Mesendoderm (in vitro differentiated cells): ENCODE measurements at regions not wholly inside any gene's neighbourhood (a gene's known extent, or its start where the extent isn't known, plus 50 kb on each side); places are given as distances from the start of the nearest gene placed in this dataset.

ENCODE experiments used
- DNase-seq: peaks from one replicate; pipeline ENCODE4 v3.0.0; 2013
- H2AK5ac ChIP-seq: 2 replicates; pipeline ENCODE4 v1.6.1; 2013; ENCODE audit warnings: low read length, inconsistent platforms
- H2BK120ac ChIP-seq: 2 replicates; pipeline ENCODE4 v1.6.1; 2013; ENCODE audit warnings: low read depth, mild to moderate bottlenecking, low read length, moderate library complexity, mixed read lengths
- H2BK15ac ChIP-seq: replicated peaks from 2 replicates; pipeline ENCODE4 v1.6.1; 2013; ENCODE audit warnings: low read depth, mild to moderate bottlenecking, moderate library complexity
- H2BK5ac ChIP-seq: 2 replicates; pipeline ENCODE4 v1.6.1; 2013; ENCODE audit warnings: low read length, inconsistent platforms
- H3K18ac ChIP-seq: 2 replicates; pipeline ENCODE4 v1.6.1; 2013; ENCODE audit warnings: mild to moderate bottlenecking, low read length, mixed read lengths
- H3K23ac ChIP-seq: one replicate; pipeline ENCODE4 v1.6.1; 2013; ENCODE audit warnings: low read length
- H3K27ac ChIP-seq: 2 replicates; pipeline ENCODE4 v1.5.1; 2013; ENCODE audit warnings: low read depth, mild to moderate bottlenecking, inconsistent platforms, low read length, moderate library complexity
- H3K27me3 ChIP-seq: 2 replicates; pipeline ENCODE4 v1.6.1; 2013; ENCODE audit warnings: low read length, control low read depth, mild to moderate bottlenecking, inconsistent platforms; ENCODE audit not compliant: insufficient read depth, poor library complexity
- H3K36me3 ChIP-seq: 2 replicates; pipeline ENCODE4 v1.6.1; 2013; ENCODE audit warnings: low read length, inconsistent platforms; ENCODE audit not compliant: control insufficient read depth, insufficient read depth
- H3K4ac ChIP-seq: one replicate; pipeline ENCODE4 v1.6.1; 2013; ENCODE audit warnings: low read depth, mild to moderate bottlenecking, low read length, moderate library complexity
- H3K4me1 ChIP-seq: 2 replicates; pipeline ENCODE4 v1.6.1; 2013; ENCODE audit warnings: low read depth, low read length, inconsistent platforms; ENCODE audit not compliant: control insufficient read depth
- H3K4me2 ChIP-seq: 2 replicates; pipeline ENCODE4 v1.6.1; 2013; ENCODE audit warnings: low read length
- H3K4me3 ChIP-seq: 2 replicates; pipeline ENCODE4 v1.5.1; 2013; ENCODE audit warnings: mild to moderate bottlenecking, low read length
- H3K56ac ChIP-seq: one replicate; pipeline ENCODE4 v1.6.1; 2013; ENCODE audit warnings: low read length
- H3K79me1 ChIP-seq: 2 replicates; pipeline ENCODE4 v1.6.1; 2013; ENCODE audit warnings: low read length, inconsistent platforms
- H3K79me2 ChIP-seq: 2 replicates; pipeline ENCODE4 v1.6.1; 2013; ENCODE audit warnings: mild to moderate bottlenecking, low read length; ENCODE audit not compliant: control insufficient read depth, insufficient read depth
- H3K9ac ChIP-seq: 2 replicates; pipeline ENCODE4 v1.6.1; 2013; ENCODE audit warnings: low read length, inconsistent platforms
- H4K5ac ChIP-seq: one replicate; pipeline ENCODE4 v1.6.1; 2013; ENCODE audit warnings: low read length
- H4K8ac ChIP-seq: one replicate; pipeline ENCODE4 v1.6.1; 2013; ENCODE audit warnings: low read depth, mild to moderate bottlenecking, control low read depth, low read length, moderate library complexity
- WGBS: extraction: QIAGEN DNeasy Blood & Tissue Kit; methylation state at CpG from one replicate; pipeline ENCODE4 v1.1.7; 2013; ENCODE audit warnings: low lambda C conversion rate, missing lambda C conversion rate; ENCODE audit not compliant: insufficient coverage; ENCODE audit errors: extremely low coverage; 5-methylcytosine and 5-hydroxymethylcytosine counted together

DNA sequence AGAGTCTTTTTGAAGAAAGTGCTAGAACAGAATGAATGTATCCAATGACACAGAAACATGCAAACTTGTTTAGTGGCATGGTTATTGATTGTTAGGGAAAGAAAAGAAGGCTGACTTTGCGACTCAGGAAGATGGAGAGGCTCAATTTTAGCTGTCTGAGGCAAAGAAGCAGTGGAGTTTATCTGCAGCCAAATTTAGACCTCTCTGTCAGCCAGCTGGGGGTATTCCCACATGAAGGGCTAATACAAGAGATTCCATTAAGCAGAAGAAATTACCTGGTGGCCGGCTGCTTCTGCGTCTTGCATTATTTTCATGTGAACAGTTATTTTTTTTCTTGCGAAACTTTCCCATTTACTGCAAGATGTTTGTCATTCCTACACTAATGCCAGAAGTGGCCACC lies 240.2 kb upstream of the NBEA start:
- Histone ChIP-seq H3K36me3 (no peaks in the 10 kb centered on the region), H3K4me2 (no peak overlapping the region), H4K8ac (no peak overlapping the region), H3K27me3 (no peaks in the 10 kb centered on the region), H2AK5ac (no peak overlapping the region), H2BK15ac (no peak overlapping the region), H2BK120ac (no peak overlapping the region), H3K56ac (no peak overlapping the region), H3K18ac (no peak overlapping the region), H4K5ac (no peak overlapping the region), H3K4me1 (no peaks in the 10 kb centered on the region), H3K4me3 (no peak overlapping the region), H2BK5ac (no peak overlapping the region), H3K4ac (no peak overlapping the region), H3K27ac (no peak overlapping the region), H3K79me2 (no peaks in the 10 kb centered on the region), H3K23ac (no peak overlapping the region), H3K9ac (no peak overlapping the region), H3K79me1 (no peaks in the 10 kb centered on the region)
- WGBS: no CpG with 5 or more reads among the region's 4 CpGs
- DNase-seq: no peak

DNA sequence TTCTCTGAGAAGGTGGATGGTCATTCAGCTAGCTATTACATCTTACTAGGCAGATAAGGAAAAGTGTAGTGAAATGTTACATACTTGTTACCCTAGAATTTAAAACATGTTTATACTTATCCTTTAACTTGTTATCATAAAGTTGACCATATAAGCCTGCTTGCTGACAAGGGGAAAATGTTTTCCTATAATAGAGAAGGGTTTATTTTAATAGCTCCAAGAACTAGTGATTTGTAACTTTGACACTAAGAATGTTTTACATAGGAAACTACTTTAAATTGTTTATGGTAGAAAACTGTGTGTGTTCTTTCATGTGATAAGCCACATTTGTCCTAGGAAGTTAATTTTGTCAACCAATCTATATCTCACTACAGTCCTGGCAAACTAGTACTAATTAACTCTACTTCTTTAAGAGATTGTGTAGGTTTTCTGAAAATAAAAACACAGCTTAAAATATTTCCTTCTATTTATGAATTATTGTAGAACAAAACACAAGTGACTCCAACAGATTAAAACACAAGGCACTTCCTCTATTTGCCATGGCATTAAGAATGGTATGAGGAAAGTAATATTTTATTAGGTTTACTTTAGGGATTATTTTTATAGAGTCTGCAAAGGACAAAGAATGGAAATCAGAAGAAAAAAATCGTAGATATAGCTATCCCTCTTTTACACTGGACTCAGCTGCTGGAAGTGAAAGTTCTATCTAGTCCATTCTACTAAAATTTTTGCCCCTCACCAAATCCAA lies 233.3 kb upstream of the NBEA start:
- H3K4ac ChIP-seq: no peak overlapping the region
- H3K18ac ChIP-seq: no peak overlapping the region
- no peak overlapping the region for H4K5ac ChIP-seq
- no peak overlapping the region for H2BK120ac ChIP-seq
- H3K56ac ChIP-seq: no peak overlapping the region
- no peak overlapping the region for H2BK5ac ChIP-seq
- no peak overlapping the region for H2BK15ac ChIP-seq
- H3K4me1 ChIP-seq: no peaks in the 10 kb centered on the region
- H3K4me3 ChIP-seq: no peak overlapping the region
- H3K79me2 ChIP-seq: no peaks in the 10 kb centered on the region
- H4K8ac ChIP-seq: no peak overlapping the region
- H3K36me3 ChIP-seq: no peaks in the 10 kb centered on the region
- no peaks in the 10 kb centered on the region for H3K27me3 ChIP-seq
- no peak overlapping the region for H3K23ac ChIP-seq
- H3K4me2 ChIP-seq: no peak overlapping the region
- no peak overlapping the region for H3K9ac ChIP-seq
- H3K27ac ChIP-seq: no peak overlapping the region
- no peak overlapping the region for H2AK5ac ChIP-seq
- no peaks in the 10 kb centered on the region for H3K79me1 ChIP-seq
- no CpG with 5 or more reads among the region's 1 CpG for WGBS
- no peak for DNase-seq

DNA sequence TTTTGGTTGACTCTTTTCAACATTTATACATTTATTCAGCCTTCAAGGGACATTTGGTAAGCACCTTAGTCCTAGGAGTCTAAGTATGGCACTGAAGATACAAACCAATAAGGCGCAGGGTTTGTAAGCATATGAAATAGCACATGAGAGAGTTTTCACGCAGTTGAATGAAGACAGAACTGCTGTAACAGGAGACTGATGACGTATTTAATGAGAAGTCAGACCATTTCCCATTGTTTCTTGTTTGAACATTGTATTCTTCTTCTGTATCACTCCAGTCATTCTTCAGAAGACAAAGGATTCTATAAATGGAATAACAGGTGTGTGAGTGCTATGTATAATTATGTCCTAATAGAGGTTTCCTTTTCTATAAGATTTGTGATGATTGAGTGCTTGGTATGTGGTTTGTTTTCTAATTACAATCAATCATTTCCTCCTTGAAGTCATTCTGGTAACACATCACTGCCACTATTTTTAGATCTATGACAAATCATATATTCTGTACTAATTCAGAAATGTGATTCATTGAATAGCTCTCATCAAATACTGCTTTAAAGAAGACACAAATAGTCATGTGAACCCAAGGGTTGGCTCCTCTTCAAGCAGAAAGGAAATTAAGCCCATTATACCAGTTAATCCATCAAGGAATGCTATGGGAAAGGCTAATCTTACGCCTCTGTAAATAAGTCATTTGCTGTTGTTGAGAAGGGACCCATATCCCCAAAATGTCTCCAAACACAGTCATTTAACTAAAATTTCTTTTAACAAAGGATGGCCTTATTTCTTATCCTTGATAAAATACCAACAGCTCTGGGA lies 222.8 kb upstream of the NBEA start:
- H2BK120ac ChIP-seq: no peak overlapping the region
- H3K36me3 ChIP-seq: no peaks in the 10 kb centered on the region
- no peak overlapping the region for H3K27ac ChIP-seq
- H2AK5ac ChIP-seq: no peak overlapping the region
- H3K56ac ChIP-seq: no peak overlapping the region
- no peak overlapping the region for H3K4me3 ChIP-seq
- H3K23ac ChIP-seq: no peak overlapping the region
- H3K79me2 ChIP-seq: no peaks in the 10 kb centered on the region
- no peak overlapping the region for H3K18ac ChIP-seq
- no CpG with 5 or more reads among the region's 4 CpGs for WGBS
- H3K4me1 ChIP-seq: no peaks in the 10 kb centered on the region
- H3K4ac ChIP-seq: no peak overlapping the region
- DNase-seq: no peak
- H3K4me2 ChIP-seq: no peak overlapping the region
- H4K8ac ChIP-seq: no peak overlapping the region
- H2BK5ac ChIP-seq: no peak overlapping the region
- H3K79me1 ChIP-seq: no peaks in the 10 kb centered on the region
- no peak overlapping the region for H4K5ac ChIP-seq
- no peak overlapping the region for H3K9ac ChIP-seq
- H2BK15ac ChIP-seq: no peak overlapping the region
- no peaks in the 10 kb centered on the region for H3K27me3 ChIP-seq

DNA sequence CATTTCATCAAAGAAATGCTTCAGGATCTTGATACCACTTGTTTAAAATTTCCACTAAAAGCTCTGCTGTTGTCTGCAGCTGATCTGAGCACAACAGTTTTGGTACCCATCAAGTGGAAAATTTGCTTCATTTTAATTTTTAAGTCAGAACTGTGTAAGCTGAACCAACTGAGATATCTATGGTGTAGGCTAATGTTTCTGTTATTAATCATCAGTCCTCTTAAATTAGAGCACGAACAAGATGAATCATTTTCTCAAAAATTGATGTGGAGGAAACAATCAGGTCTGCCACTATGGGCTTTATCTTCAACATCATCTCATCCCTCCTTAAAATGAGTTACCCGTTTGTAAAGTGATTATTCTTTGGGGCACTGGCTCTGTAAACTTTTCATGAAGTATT lies 221.5 kb upstream of the NBEA start:
- H3K23ac ChIP-seq: no peak overlapping the region
- H2BK15ac ChIP-seq: no peak overlapping the region
- no CpG with 5 or more reads among the region's 2 CpGs for WGBS
- H2AK5ac ChIP-seq: no peak overlapping the region
- no peaks in the 10 kb centered on the region for H3K4me1 ChIP-seq
- no peak overlapping the region for H2BK5ac ChIP-seq
- H3K79me1 ChIP-seq: no peaks in the 10 kb centered on the region
- no peak overlapping the region for H2BK120ac ChIP-seq
- H3K9ac ChIP-seq: no peak overlapping the region
- no peak overlapping the region for H3K18ac ChIP-seq
- no peak overlapping the region for H3K4ac ChIP-seq
- H3K4me3 ChIP-seq: no peak overlapping the region
- no peak overlapping the region for H3K56ac ChIP-seq
- H4K5ac ChIP-seq: no peak overlapping the region
- H4K8ac ChIP-seq: no peak overlapping the region
- no peaks in the 10 kb centered on the region for H3K36me3 ChIP-seq
- no peak overlapping the region for H3K4me2 ChIP-seq
- H3K79me2 ChIP-seq: no peaks in the 10 kb centered on the region
- DNase-seq: no peak
- no peak overlapping the region for H3K27ac ChIP-seq
- no peaks in the 10 kb centered on the region for H3K27me3 ChIP-seq

DNA sequence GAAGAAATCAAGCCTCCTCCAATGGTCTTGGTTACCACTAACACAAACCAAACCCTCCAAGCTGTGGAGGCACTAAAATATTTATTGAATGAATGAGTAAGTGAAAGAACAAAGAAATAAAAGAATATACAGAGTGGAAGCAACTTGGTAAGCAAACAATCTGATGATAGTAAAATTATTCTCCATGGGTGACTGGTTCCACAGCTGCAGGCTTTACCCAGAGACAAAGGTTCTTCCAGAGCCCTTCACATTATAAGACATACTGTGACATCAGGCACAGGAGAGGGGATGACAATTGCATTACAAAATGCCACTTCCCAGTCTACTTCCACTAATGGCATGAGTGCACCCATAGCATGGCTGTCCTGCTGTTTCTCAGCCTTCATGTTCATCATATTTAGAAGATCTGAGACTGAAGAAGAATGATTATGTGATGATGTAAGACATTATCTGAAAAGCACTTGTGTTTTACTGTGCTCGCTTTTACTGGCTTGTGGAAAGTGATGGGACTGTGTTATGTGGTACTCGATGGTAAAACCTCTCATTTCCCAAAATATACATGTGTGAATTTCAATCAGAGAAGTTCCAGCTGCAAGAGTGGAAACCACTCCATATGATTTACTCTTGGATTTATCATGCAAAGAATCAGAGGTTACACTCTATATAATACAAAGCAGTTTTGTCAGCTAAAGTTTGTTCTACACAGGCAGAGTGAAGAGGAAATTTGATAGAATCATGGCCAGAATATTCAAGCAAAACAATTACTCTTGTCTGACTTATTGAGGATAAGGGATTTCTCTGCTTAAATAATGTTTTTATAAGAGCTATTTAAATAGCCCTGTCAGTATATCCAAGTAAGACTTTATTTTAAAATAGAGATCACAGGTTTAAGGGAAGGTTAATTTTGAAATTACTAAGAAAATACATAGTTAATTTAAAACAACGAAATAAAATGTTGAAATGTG lies 220.2 kb upstream of the NBEA start:
- Histone ChIP-seq H3K27ac (no peak overlapping the region), H3K9ac (no peak overlapping the region), H2BK15ac (no peak overlapping the region), H3K79me2 (no peaks in the 10 kb centered on the region), H3K36me3 (no peaks in the 10 kb centered on the region), H3K4ac (no peak overlapping the region), H4K5ac (no peak overlapping the region), H2BK5ac (no peak overlapping the region), H3K4me1 (no peaks in the 10 kb centered on the region), H3K23ac (no peak overlapping the region), H4K8ac (no peak overlapping the region), H3K56ac (no peak overlapping the region), H3K18ac (no peak overlapping the region), H3K4me2 (no peak overlapping the region), H3K27me3 (no peaks in the 10 kb centered on the region), H3K79me1 (no peaks in the 10 kb centered on the region), H2BK120ac (no peak overlapping the region), H3K4me3 (no peak overlapping the region), H2AK5ac (no peak overlapping the region)
- no peak for DNase-seq
- WGBS: no CpG with 5 or more reads among the region's 3 CpGs
